NCI-H2227 treated with DMSO at 0.1 percent for 48 hours (cell line): ENCODE measurements at regions not wholly inside any gene's neighbourhood (a gene's known extent, or its start where the extent isn't known, plus 50 kb on each side); places are given as distances from the start of the nearest gene placed in this dataset.

Experiments
- DNase-seq: peaks from one replicate; lab custom pipeline; 2025; lab: John Stamatoyannopoulos, UW

- DNase-seq = no peak
Observed at GRCh38 chr6:62670490-62671223, 384.6 kb upstream of the KHDRBS2 start.

- no peak for DNase-seq
Observed at GRCh38 chr6:62669831-62670230, 383.8 kb upstream of the KHDRBS2 start.

GRCh38 chr6:62652692-62653328 is 366.8 kb upstream of the KHDRBS2 start:
- no peak for DNase-seq

- DNase-seq = no peak
Observed at GRCh38 chr6:62645274-62645673, 359.2 kb upstream of the KHDRBS2 start.

- DNase-seq = no peak
Observed at GRCh38 chr6:62640749-62641148, 354.7 kb upstream of the KHDRBS2 start.

- DNase-seq = no peak
Observed at GRCh38 chr6:62626661-62627060, 340.6 kb upstream of the KHDRBS2 start.

- DNase-seq = no peak
Observed at GRCh38 chr6:62623846-62624532, 338.0 kb upstream of the KHDRBS2 start.

- no peak for DNase-seq
Observed at GRCh38 chr6:62615366-62616015, 329.5 kb upstream of the KHDRBS2 start.

- DNase-seq = no peak
Observed at GRCh38 chr6:62614442-62614841, 328.4 kb upstream of the KHDRBS2 start.

GRCh38 chr6:62613928-62614327 is 327.9 kb upstream of the KHDRBS2 start:
- no peak for DNase-seq

- no peak for DNase-seq
Observed at GRCh38 chr6:62612471-62612870, 326.4 kb upstream of the KHDRBS2 start.

GRCh38 chr6:62570372-62570771 is 284.3 kb upstream of the KHDRBS2 start:
- DNase-seq = no peak

- DNase-seq = no peak
Observed at GRCh38 chr6:62541502-62541901, 255.5 kb upstream of the KHDRBS2 start.

- DNase-seq = no peak
Observed at GRCh38 chr6:62530985-62531384, 245.0 kb upstream of the KHDRBS2 start.

GRCh38 chr6:62528894-62529526 is 243.0 kb upstream of the KHDRBS2 start:
- DNase-seq = no peak

- no peak for DNase-seq
Observed at GRCh38 chr6:62523630-62524029, 237.6 kb upstream of the KHDRBS2 start.

GRCh38 chr6:62519574-62519973 is 233.5 kb upstream of the KHDRBS2 start:
- DNase-seq = no peak

GRCh38 chr6:62516291-62517141 is 230.5 kb upstream of the KHDRBS2 start:
- DNase-seq = no peak

- DNase-seq = no peak
Observed at GRCh38 chr6:62492192-62492822, 206.3 kb upstream of the KHDRBS2 start.

- no peak for DNase-seq
Observed at GRCh38 chr6:62480544-62480943, 194.5 kb upstream of the KHDRBS2 start.
